GM12878 (cell line): ENCODE measurements at regions not wholly inside any gene's neighbourhood (a gene's known extent, or its start where the extent isn't known, plus 50 kb on each side); places are given as distances from the start of the nearest gene placed in this dataset.

ENCODE experiments used
- BCLAF1 ChIP-seq: fragments of 450-650 bp; IDR thresholded peaks from 2 replicates; pipeline ENCODE4 v1.6.1; 2017; ENCODE audit warnings: antibody characterized with exemption, mild to moderate bottlenecking, moderate library complexity
- CTCF ChIP-seq, 3 experiments: IDR thresholded peaks in 2 of 3; conservative IDR thresholded peaks in 1 of 3; 2 replicates each; pipeline ENCODE4 v1.5.1; 2011; ENCODE audit warnings: low read depth in 3 of 3, low read length in 3 of 3, mild to moderate bottlenecking in 3 of 3, control low read depth in 2 of 3, moderate library complexity in 2 of 3, inconsistent platforms in 1 of 3, mixed read lengths in 1 of 3; ENCODE audit not compliant: control insufficient read depth in 2 of 3, insufficient read depth in 1 of 3; ENCODE audit errors: extremely low read depth in 1 of 3
- HDGF ChIP-seq: fragments of 450-650 bp; IDR thresholded peaks from 2 replicates; pipeline ENCODE4 v1.6.1; 2016; ENCODE audit warnings: antibody characterized with exemption
- MEF2A ChIP-seq: IDR thresholded peaks from 2 replicates; pipeline ENCODE4 v1.6.1; 2011; ENCODE audit warnings: low read depth, mild to moderate bottlenecking, low read length, moderate library complexity; ENCODE audit not compliant: insufficient read depth
- MEF2B ChIP-seq: fragments of 450-650 bp; IDR thresholded peaks from 2 replicates; pipeline ENCODE4 v1.6.1; 2018; ENCODE audit warnings: mild to moderate bottlenecking, moderate library complexity; ENCODE audit not compliant: partially characterized antibody, poor library complexity, severe bottlenecking
- SMC3 ChIP-seq: IDR thresholded peaks from 2 replicates; pipeline ENCODE4 v1.6.1; 2011; ENCODE audit warnings: low read length, improper control_type of control experiment, borderline replicate concordance
- TAF1 ChIP-seq: IDR thresholded peaks from 2 replicates; pipeline ENCODE4 v1.6.1; 2011; ENCODE audit warnings: mild to moderate bottlenecking, low read depth, low read length, borderline replicate concordance
- TCF7 ChIP-seq: IDR thresholded peaks from 2 replicates; pipeline ENCODE4 v1.6.1; 2014; ENCODE audit warnings: antibody characterized with exemption, borderline replicate concordance
- ZNF217 ChIP-seq: fragments of 450-650 bp; IDR thresholded peaks from 2 replicates; pipeline ENCODE4 v1.6.1; 2017; ENCODE audit warnings: antibody characterized with exemption, mild to moderate bottlenecking
- TF ChIP-seq, protein P1 (sequence below): fragments of 450-650 bp; IDR thresholded peaks from 2 replicates; pipeline ENCODE4 v1.6.1; 2017; ENCODE audit warnings: mild to moderate bottlenecking, low read depth, inconsistent platforms; ENCODE audit not compliant: poor library complexity, severe bottlenecking

DNA sequence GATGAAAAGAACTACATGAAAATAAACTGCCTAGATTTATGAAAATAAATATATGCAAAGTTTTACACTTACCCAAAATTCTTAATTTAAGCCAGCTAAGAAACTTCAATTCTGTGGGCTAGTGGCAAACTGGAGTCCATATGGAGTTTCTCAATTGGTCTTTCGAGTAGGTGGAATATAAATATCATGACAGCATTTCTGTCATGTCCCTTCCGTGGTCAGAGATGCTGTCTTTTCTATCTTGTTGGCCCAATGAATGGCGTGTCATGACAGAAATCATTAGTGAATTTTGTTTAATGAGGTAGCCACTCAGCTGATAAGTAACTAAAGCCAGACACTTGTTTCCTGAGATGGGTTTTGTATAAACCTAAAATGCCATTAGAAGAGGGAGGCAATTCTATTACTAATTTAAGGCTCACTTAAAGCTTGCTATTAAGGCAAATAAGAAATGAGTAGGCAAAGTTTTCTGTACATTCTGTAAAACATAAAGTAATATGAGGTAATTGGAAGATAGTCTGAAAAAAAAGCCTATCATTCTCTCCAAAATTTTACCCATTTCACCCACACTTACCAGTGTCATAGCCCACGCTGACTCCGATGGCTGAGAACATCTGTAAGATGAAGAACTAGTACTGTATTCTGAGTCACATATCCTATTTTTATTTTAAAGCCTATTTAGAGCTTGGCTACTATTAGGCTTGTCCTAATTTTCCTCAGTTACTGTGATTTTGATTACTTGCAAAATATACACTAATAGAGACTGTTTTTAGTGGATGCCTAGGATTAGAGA lies 419.3 kb upstream of the MEF2C start (continued):
- TF ChIP-seq MEF2B (peak; percentile 21), BCLAF1 (no peak), TCF7 (peak; percentile 48; the same call in 1 of the 2 replicates), HDGF (no peak), MEF2A (peak; percentile 55; the same call in 1 of the 2 replicates), ZNF217 (no peak), CTCF (IDR thresholded peaks at IDR 0.05 in 2 of 3, conservative IDR thresholded peaks at IDR 0.05 in 1 of 3; ENCODE audit: control insufficient read depth in 2 of 3, extremely low read depth in 1 of 3, insufficient read depth in 1 of 3, low read depth in 3 of 3, low read length in 3 of 3) (no peak), TAF1 (no peak), SMC3 (no peak)
- TF ChIP-seq, protein P1, sequence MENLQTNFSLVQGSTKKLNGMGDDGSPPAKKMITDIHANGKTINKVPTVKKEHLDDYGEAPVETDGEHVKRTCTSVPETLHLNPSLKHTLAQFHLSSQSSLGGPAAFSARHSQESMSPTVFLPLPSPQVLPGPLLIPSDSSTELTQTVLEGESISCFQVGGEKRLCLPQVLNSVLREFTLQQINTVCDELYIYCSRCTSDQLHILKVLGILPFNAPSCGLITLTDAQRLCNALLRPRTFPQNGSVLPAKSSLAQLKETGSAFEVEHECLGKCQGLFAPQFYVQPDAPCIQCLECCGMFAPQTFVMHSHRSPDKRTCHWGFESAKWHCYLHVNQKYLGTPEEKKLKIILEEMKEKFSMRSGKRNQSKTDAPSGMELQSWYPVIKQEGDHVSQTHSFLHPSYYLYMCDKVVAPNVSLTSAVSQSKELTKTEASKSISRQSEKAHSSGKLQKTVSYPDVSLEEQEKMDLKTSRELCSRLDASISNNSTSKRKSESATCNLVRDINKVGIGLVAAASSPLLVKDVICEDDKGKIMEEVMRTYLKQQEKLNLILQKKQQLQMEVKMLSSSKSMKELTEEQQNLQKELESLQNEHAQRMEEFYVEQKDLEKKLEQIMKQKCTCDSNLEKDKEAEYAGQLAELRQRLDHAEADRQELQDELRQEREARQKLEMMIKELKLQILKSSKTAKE = no peak
